Thoracic aorta (tissue), 2 donors: ENCODE measurements at regions not wholly inside any gene's neighbourhood (a gene's known extent, or its start where the extent isn't known, plus 50 kb on each side); places are given as distances from the start of the nearest gene placed in this dataset.

ENCODE experiments used
- ATAC-seq: fragments of 150-250 bp; one replicate; pipeline ENCODE4 v1.8.0; 2017; ENCODE audit warnings: low read depth; ENCODE audit not compliant: insufficient number of reproducible peaks, low FRiP score
- DNase-seq: peaks from one replicate; pipeline ENCODE4 v3.0.0-alpha.2; 2020; ENCODE audit warnings: low spot score
- H3K27ac ChIP-seq, 2 donors: fragments of 200-600 bp; sonication (generic); 1 replicate in 1 of 2; 2 replicates in 1 of 2; pipeline ENCODE4 v1.5.1; 2016; ENCODE audit warnings: mild to moderate bottlenecking in 2 of 2, moderate library complexity in 2 of 2
- H3K27me3 ChIP-seq: fragments of 200-600 bp; sonication (generic); replicated peaks from 2 replicates; pipeline ENCODE4 v1.6.0; 2016; ENCODE audit warnings: mild to moderate bottlenecking; ENCODE audit not compliant: insufficient read depth
- H3K36me3 ChIP-seq: fragments of 200-600 bp; sonication (generic); one replicate; pipeline ENCODE4 v1.5.1; 2016
- H3K4me1 ChIP-seq, 2 donors: fragments of 200-600 bp; sonication (generic); 1 replicate in 1 of 2; 2 replicates in 1 of 2; pipeline versions ENCODE4 v1.5.1 to v1.6.0; 2016; ENCODE audit warnings: low read depth in 2 of 2, mild to moderate bottlenecking in 1 of 2; ENCODE audit not compliant: control insufficient read depth in 1 of 2
- H3K4me3 ChIP-seq: fragments of 200-600 bp; sonication (generic); 2 replicates; pipeline ENCODE4 v1.5.1; 2016; ENCODE audit warnings: mild to moderate bottlenecking
- H3K9me3 ChIP-seq: fragments of 200-600 bp; sonication (generic); 2 replicates; pipeline ENCODE4 v1.5.1; 2016
- CTCF ChIP-seq: fragments of 200-600 bp; sonication (generic); IDR thresholded peaks from one replicate; pipeline ENCODE4 v1.5.1; 2019; ENCODE audit warnings: antibody characterized with exemption

GRCh38 chr11:28584992-28585391 is 476.8 kb downstream of the METTL15 start:
- Histone ChIP-seq H3K4me1 (no peaks in the 10 kb centered on the region), H3K27me3 (no peaks in the 10 kb centered on the region), H3K4me3 (no peak overlapping the region), H3K36me3 (no peaks in the 10 kb centered on the region), H3K27ac (no peak overlapping the region), H3K9me3 (no peaks in the 10 kb centered on the region)
- ATAC-seq = no peak
- no peak for TF ChIP-seq CTCF
- no peak for DNase-seq

- no peaks in the 10 kb centered on the region for H3K9me3 ChIP-seq
- H3K27me3 ChIP-seq = no peaks in the 10 kb centered on the region
- H3K36me3 ChIP-seq = no peaks in the 10 kb centered on the region
- TF ChIP-seq CTCF = no peak
- H3K4me3 ChIP-seq = no peak overlapping the region
- no peak for DNase-seq
- H3K4me1 ChIP-seq = no peaks in the 10 kb centered on the region
- H3K27ac ChIP-seq = no peak overlapping the region
- no peak for ATAC-seq
These were observed 474.3 kb downstream of the METTL15 start for GRCh38 chr11:28582506-28582905.

GRCh38 chr11:28581286-28582242 is 473.4 kb downstream of the METTL15 start:
- Histone ChIP-seq H3K27me3 (no peaks in the 10 kb centered on the region), H3K36me3 (no peaks in the 10 kb centered on the region), H3K9me3 (no peaks in the 10 kb centered on the region), H3K4me3 (no peak overlapping the region), H3K4me1 (no peaks in the 10 kb centered on the region), H3K27ac (no peak overlapping the region)
- no peak for TF ChIP-seq CTCF
- ATAC-seq (no peak), DNase-seq (no peak)

DNA sequence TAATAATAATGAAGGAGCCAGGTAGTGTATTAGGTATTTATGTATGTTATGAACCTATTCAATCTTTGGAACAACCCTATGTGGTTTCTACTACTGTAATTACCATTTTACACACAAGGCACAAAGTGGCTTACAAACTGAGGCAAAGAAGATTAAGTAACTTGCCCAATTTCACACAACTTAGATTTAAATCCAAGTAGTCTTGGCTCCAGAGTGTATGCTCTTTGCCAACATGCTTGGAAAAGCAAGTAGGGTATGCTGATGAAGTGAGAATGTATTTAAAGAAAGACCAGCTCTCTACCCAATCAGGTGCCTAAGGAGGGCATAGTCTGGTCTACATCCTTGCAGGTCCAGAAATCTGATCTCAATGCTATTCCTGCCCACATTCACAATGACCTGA is 463.2 kb downstream of the METTL15 start:
- Histone ChIP-seq H3K4me1 (peaks cover 1 to 10% of the 10 kb centered on the region in 2 donors), H3K27me3 (no peaks in the 10 kb centered on the region), H3K27ac (no peak overlapping the region), H3K4me3 (no peak overlapping the region), H3K9me3 (no peaks in the 10 kb centered on the region), H3K36me3 (no peaks in the 10 kb centered on the region)
- no peak for DNase-seq
- TF ChIP-seq CTCF = no peak
- no peak for ATAC-seq

DNA sequence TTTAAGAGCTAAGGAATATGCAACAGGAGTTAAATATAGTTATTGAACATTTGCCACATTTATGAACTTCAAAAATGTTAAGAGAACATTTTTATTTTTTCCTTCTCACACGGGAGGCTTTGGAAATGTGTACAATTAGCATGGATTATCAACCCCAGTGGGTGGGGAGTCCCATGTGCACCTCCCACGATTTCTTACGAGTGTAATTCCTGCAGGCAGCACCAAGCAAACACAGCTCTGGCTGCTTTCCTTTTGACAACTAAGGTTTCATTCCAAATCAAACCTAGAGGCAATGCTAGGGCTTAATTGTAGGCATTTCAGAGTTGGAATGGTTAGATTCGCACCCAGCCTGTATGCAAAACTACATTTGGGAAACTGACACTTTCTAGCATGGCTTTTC is 460.9 kb downstream of the METTL15 start:
- H3K36me3 ChIP-seq = no peaks in the 10 kb centered on the region
- no peaks in the 10 kb centered on the region for H3K27me3 ChIP-seq
- ATAC-seq = no peak
- H3K9me3 ChIP-seq = no peaks in the 10 kb centered on the region
- no peak for DNase-seq
- no peak overlapping the region for H3K27ac ChIP-seq
- H3K4me3 ChIP-seq = no peak overlapping the region
- H3K4me1 ChIP-seq = peaks cover 7 to 16% of the 10 kb centered on the region in 2 donors
- TF ChIP-seq CTCF = no peak
